GM19452 (cell line): ENCODE measurements at regions not wholly inside any gene's neighbourhood (a gene's known extent, or its start where the extent isn't known, plus 50 kb on each side); places are given as distances from the start of the nearest gene placed in this dataset.
"Not testable (repeated sequence)": the region's sequence is repeated elsewhere in the genome, so short reads cannot be mapped to it uniquely, and the experiment has no call there.

Experiments used
- ATAC-seq: cut with Tn5 transposase; IDR thresholded peaks from one replicate; pipeline ENCODE4 v1.9.1; 2021; ENCODE audit not compliant: unreplicated experiment

GRCh38 chr12:90829044-90829443 is 125.9 kb downstream of the CCER1 start:
- ATAC-seq = no peak

- ATAC-seq = no peak
Observed at GRCh38 chr12:90828621-90829020, 126.4 kb downstream of the CCER1 start.

GRCh38 chr12:90827567-90827966 is 127.4 kb downstream of the CCER1 start:
- ATAC-seq = no peak

GRCh38 chr12:90826036-90826435 is 128.9 kb downstream of the CCER1 start:
- ATAC-seq = no peak

GRCh38 chr12:90823859-90824258 is 131.1 kb downstream of the CCER1 start:
- no peak for ATAC-seq

GRCh38 chr12:90819709-90820108 is 135.3 kb downstream of the CCER1 start:
- no peak for ATAC-seq

GRCh38 chr12:90816353-90817089 is 138.5 kb downstream of the CCER1 start:
- ATAC-seq = no peak

GRCh38 chr12:90809940-90810339 is 145.0 kb downstream of the CCER1 start:
- no peak for ATAC-seq

GRCh38 chr12:90808568-90808967 is 146.4 kb downstream of the CCER1 start:
- ATAC-seq = no peak

- ATAC-seq = no peak
Observed at GRCh38 chr12:90802727-90803126, 152.2 kb downstream of the CCER1 start.

GRCh38 chr12:90801776-90802175 is 153.2 kb downstream of the CCER1 start:
- no peak for ATAC-seq

GRCh38 chr12:90794212-90794611 is 160.8 kb downstream of the CCER1 start:
- ATAC-seq = no peak

- not testable (repeated sequence) for ATAC-seq
Observed at GRCh38 chr12:90792718-90793117, 162.3 kb downstream of the CCER1 start.

GRCh38 chr12:90791445-90791844 is 163.5 kb downstream of the CCER1 start:
- ATAC-seq = no peak

- ATAC-seq = no peak
Observed at GRCh38 chr12:90790747-90791146, 164.2 kb downstream of the CCER1 start.

- no peak for ATAC-seq
Observed at GRCh38 chr12:90773491-90773890, 181.5 kb downstream of the CCER1 start.

GRCh38 chr12:90770861-90771260 is 184.1 kb downstream of the CCER1 start:
- no peak for ATAC-seq

- ATAC-seq = no peak
Observed at GRCh38 chr12:90757957-90758356, 197.0 kb downstream of the CCER1 start.

GRCh38 chr12:90745211-90745610 is 209.8 kb downstream of the CCER1 start:
- no peak for ATAC-seq

GRCh38 chr12:90741611-90742010 is 213.4 kb downstream of the CCER1 start:
- ATAC-seq = no peak

- no peak for ATAC-seq
Observed at GRCh38 chr12:90729736-90730135, 225.2 kb downstream of the CCER1 start.

- ATAC-seq = no peak
Observed at GRCh38 chr12:90712671-90713070, 242.3 kb downstream of the CCER1 start.

GRCh38 chr12:90710711-90711110 is 244.3 kb downstream of the CCER1 start:
- ATAC-seq = no peak
